GM12891 (cell line): ENCODE measurements at regions not wholly inside any gene's neighbourhood (a gene's known extent, or its start where the extent isn't known, plus 50 kb on each side); places are given as distances from the start of the nearest gene placed in this dataset.

Experiments used
- DNase-seq: peaks from one replicate; pipeline ENCODE4 v3.0.0; 2011; ENCODE audit warnings: low spot score; ENCODE audit not compliant: insufficient read length
- FAIRE-seq: peaks from 2 replicates; lab custom pipeline; 2011; peaks lifted over from hg19 to GRCh38; lab: Jason Lieb, UNC
- PAX5 ChIP-seq: IDR thresholded peaks from 2 replicates; pipeline ENCODE4 v1.6.1; 2011; ENCODE audit warnings: low read length, moderate library complexity, mild to moderate bottlenecking; ENCODE audit not compliant: insufficient read depth, severe bottlenecking
- POLR2A ChIP-seq: IDR thresholded peaks from 2 replicates; pipeline ENCODE4 v1.6.1; 2011; ENCODE audit warnings: low read depth, low read length, control low read depth
- POLR2AphosphoS5 ChIP-seq: IDR thresholded peaks from 2 replicates; pipeline ENCODE4 v1.6.1; 2011; ENCODE audit warnings: low read depth, low read length, control low read depth
- POU2F2 ChIP-seq: IDR thresholded peaks from 2 replicates; pipeline ENCODE4 v1.6.1; 2011; ENCODE audit warnings: low read depth, mild to moderate bottlenecking, control low read depth, low read length, moderate library complexity
- SPI1 ChIP-seq: IDR thresholded peaks from 2 replicates; pipeline ENCODE4 v1.6.1; 2011; ENCODE audit warnings: low read depth, low read length, control low read depth
- TAF1 ChIP-seq: IDR thresholded peaks from 2 replicates; pipeline ENCODE4 v1.6.1; 2011; ENCODE audit warnings: low read depth, low read length, control low read depth

DNA sequence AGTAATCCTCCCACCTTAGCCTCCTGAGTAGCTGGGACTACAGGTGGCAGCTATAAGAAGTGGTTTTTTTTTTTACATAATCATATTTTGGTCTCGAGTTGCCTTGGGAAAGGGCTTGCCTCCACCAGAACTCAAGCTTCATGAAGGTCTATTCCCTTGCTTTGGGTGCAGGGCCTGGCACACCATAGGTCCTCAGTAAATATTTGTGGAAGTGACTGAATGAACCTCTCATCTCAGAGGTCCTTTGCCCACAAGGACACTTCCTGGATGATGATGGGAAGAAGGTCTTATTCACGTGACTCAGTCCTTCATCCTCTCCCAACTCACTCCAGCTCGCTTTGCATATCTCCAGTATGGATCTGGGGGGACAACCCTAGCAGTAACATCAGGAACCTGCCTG is 114.0 kb upstream of the MED13L start:
- FAIRE-seq (no peak), DNase-seq (no peak)
- TF ChIP-seq SPI1 = no peak
- no peak for TF ChIP-seq POLR2AphosphoS5
- TF ChIP-seq TAF1 = no peak
- TF ChIP-seq PAX5 = no peak
- no peak for TF ChIP-seq POLR2A
- TF ChIP-seq POU2F2 = no peak

DNA sequence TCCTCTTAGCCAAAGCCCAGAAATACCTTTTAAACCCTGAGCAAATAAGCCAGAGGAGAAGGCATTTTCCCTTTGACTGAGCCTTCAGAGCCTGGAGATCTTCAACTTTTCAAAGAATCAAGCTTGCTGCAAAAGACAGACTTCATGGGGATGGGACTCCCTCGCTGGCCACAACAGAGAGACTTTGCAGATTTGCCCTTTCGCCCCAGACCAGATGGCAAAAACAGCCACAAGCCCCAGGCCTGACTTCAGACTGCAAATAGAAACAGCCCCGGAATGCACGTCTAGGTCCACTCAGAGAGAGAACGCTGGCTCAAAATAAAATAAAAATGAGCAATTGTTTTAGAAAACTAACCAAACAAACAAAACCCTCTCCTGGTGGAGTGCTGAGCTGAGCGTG is 114.6 kb upstream of the MED13L start:
- DNase-seq (no peak), FAIRE-seq (no peak)
- no peak for TF ChIP-seq TAF1
- no peak for TF ChIP-seq SPI1
- no peak for TF ChIP-seq POLR2AphosphoS5
- no peak for TF ChIP-seq POLR2A
- no peak for TF ChIP-seq PAX5
- no peak for TF ChIP-seq POU2F2

DNA sequence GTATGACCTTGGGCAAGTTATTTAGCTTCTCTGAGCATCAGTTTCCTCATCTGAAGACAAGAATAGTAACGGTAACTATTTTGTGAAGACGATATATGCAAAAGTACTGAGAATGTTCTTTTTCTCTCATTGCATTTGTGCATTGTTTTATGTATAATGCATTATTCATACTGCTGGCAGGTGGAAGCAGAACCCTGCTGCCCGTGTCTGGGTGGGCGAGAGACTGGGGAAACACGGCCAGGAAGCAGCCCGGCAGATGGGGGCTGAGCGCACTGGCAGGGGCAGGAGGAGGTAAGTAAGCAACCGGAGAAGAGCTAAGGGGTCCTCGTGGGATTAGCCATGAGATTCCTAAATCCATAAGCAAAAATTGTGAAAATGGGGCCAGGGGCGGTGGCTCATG is 115.8 kb upstream of the MED13L start:
- no peak for DNase-seq
- FAIRE-seq = no peak
- TF ChIP-seq POLR2A (no peak), TAF1 (no peak), POU2F2 (no peak), POLR2AphosphoS5 (no peak), SPI1 (no peak), PAX5 (no peak)

DNA sequence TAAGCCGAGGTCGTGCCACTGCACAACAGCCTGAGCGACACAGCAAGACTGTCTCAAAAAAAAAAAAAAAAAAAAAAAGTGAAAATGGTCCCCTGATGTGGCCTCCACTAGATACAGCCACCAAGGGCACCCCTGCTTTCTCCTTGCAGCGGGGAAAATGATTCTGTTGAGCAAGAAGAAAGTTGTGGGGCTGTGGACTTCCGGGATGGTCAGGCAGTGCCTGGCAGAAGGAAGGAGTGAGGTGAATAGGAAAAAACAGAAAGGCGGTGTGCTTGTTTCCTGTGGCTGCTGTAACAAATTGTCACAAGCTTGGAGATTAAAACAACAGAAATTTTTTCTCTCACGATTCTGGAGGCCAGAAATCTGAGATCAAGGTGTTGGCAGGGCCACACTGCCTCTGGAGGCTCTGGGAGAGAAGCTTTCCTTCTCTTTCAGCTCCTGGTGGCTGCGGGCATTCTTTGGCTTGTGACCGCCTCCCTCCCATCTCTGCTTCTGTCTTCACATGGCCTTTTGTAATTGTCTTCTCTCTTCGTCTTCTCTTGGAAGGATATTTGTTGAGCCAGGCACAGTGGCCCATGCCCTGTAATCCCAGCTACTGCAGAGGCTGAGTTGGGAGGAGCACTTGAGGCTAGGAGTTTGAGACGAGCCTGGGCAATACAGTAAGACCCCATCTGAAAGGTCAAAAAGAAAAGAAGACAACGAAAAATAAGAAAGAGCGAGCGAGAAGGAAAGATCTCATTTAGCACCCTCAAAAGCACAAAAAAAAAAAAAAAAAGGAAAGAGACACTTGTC is 116.6 kb upstream of the MED13L start:
- DNase-seq = no peak
- no peak for FAIRE-seq
- no peak for TF ChIP-seq POLR2AphosphoS5
- TF ChIP-seq POLR2A = no peak
- TF ChIP-seq POU2F2 = no peak
- no peak for TF ChIP-seq PAX5
- no peak for TF ChIP-seq SPI1
- no peak for TF ChIP-seq TAF1

DNA sequence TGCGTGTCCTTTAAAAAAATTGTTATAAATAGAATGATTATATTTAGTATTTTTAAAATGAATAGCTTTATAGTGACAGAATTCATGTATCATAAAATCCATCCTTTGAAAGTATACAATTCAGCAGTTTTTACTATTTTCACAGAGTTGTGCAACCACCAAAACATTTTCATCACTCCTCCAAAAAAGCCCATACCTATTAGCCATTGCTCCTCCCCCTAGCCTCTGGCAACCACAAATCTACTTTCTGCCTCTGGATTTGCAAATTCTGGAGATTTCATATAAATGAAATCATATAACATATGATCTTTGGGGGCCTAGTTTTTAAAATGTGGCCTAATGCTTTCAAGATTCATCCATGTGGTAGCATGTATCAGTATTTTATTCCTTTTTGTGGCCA is 117.9 kb upstream of the MED13L start:
- no peak for TF ChIP-seq POU2F2
- no peak for TF ChIP-seq TAF1
- no peak for FAIRE-seq
- DNase-seq = no peak

DNA sequence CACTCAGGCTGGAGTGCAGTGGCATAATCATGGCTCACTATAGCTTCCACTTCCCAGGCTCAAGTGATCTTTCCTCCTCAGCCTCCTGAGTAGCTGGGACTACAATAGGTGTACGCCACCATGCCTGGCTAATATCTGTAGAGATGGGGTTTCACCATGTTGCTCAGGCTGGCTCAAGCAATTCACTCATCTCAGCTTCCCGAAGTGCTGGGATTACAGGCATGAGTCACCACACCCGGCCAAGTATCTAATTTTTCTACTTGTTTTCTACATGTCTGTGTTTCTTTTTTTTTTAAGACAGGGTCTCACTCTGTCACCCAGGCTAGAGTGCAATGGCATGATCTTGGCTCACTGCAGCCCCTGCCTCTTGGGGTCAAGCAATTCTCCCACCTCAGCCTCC is 119.7 kb upstream of the MED13L start:
- DNase-seq (no peak), FAIRE-seq (no peak)
- no peak for TF ChIP-seq POLR2AphosphoS5
- no peak for TF ChIP-seq TAF1
- no peak for TF ChIP-seq POLR2A
- no peak for TF ChIP-seq PAX5
- TF ChIP-seq SPI1 = no peak
- TF ChIP-seq POU2F2 = no peak

DNA sequence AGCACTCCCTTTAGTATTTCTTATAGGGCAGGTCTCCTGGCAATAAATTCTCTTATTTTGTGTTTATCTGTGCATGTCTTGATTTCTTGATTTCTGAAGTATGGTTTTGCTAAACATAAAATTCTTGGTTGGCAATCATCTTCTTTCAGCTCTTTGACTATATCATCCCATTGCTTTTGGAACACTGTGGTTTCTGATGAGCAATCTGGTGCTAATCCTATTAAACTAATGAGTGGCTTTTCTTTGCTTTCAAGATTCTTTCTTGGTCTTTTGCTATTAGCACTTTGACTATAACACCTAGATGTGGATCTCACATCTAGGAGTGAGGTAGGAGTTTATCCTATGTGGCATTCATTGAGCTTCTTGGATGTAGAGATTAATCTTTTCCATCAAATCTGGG is 120.7 kb upstream of the MED13L start:
- TF ChIP-seq POU2F2 = no peak
- no peak for TF ChIP-seq TAF1
- no peak for TF ChIP-seq PAX5
- no peak for TF ChIP-seq SPI1
- TF ChIP-seq POLR2AphosphoS5 = no peak
- no peak for TF ChIP-seq POLR2A
- FAIRE-seq (no peak), DNase-seq (no peak)

DNA sequence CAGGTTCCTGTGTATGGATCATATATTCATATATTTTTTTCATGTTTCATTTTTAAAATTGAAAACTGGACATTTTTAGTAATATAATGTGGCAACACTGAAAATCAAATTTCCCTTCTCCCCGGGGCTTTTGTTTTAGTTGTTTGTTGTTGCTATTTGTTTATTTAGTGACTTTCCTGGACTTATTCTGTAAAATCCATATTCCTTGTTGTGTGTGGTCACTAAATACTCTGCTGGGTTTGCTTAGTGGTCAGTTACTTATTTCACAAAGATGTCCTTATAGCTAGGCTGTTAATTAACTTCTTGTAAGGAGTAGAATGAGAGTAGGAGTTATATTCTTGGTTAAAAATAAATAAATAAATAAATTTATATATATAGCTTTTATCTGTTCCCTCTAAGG is 121.6 kb upstream of the MED13L start:
- FAIRE-seq (no peak), DNase-seq (no peak)
- TF ChIP-seq POU2F2 (no peak), PAX5 (no peak), SPI1 (no peak), TAF1 (no peak), POLR2A (no peak), POLR2AphosphoS5 (no peak)

DNA sequence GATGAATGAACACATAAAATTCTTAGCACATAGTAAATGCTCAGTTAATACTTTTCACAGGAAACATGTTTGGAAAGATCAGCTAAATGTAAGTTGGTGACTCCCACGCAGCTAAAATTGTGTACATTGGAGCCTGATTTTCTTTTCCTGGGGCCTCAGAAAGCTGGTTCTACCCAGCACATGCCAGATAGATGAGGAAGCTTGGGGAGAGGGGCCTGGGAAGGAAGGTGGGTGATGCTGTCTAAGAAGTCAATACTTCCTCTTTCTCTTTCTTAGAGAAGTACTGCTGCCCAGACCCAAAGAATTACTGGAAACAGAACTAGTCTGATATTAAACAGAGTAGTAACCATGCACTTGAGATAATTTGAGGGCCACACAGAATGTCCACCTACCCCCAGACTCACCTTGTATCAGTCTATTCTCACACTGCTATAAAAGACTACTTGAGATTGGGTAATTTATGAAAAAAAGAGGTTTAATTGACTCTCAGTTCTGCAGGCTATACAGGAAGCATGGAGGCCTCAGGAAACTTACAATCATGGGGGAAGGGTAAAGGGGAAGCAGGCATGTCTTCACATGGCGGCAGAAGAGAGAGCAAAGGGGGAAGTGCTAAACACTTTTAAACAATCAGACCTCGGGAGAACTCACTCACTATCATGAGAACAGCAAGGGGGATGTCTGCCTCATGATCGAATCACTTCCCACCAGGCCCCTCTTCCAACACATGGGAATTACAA is 123.3 kb upstream of the MED13L start:
- FAIRE-seq (no peak), DNase-seq (no peak)
- TF ChIP-seq SPI1 = no peak
- no peak for TF ChIP-seq POLR2AphosphoS5
- TF ChIP-seq POU2F2 = no peak
- TF ChIP-seq TAF1 = no peak
- no peak for TF ChIP-seq POLR2A
- no peak for TF ChIP-seq PAX5
